Colonic mucosa (tissue), 4 donors: ENCODE measurements at regions not wholly inside any gene's neighbourhood (a gene's known extent, or its start where the extent isn't known, plus 50 kb on each side); places are given as distances from the start of the nearest gene placed in this dataset.
"Not testable (repeated sequence)": the region's sequence is repeated elsewhere in the genome, so short reads cannot be mapped to it uniquely, and the experiment has no call there.

Experiments
- DNase-seq: peaks from one replicate; pipeline ENCODE4 v3.0.0-alpha.2; 2020
- H3K27ac ChIP-seq: fragments of 200-600 bp; one replicate; pipeline ENCODE4 v1.8.0; 2021
- H3K27me3 ChIP-seq: fragments of 200-600 bp; one replicate; pipeline ENCODE4 v1.8.0; 2021
- H3K36me3 ChIP-seq: fragments of 200-600 bp; one replicate; pipeline ENCODE4 v1.8.0; 2021
- H3K4me1 ChIP-seq: fragments of 200-600 bp; one replicate; pipeline ENCODE4 v1.8.0; 2021; ENCODE audit warnings: mild to moderate bottlenecking
- H3K4me3 ChIP-seq: fragments of 200-600 bp; one replicate; pipeline ENCODE4 v1.8.0; 2021
- H3K9ac ChIP-seq, 2 donors: one replicate each; pipeline ENCODE4 v1.7.0; 2013; ENCODE audit warnings: control low read depth in 2 of 2, low read depth in 2 of 2, low read length in 2 of 2
- H3K9me3 ChIP-seq: fragments of 200-600 bp; one replicate; pipeline ENCODE4 v1.8.0; 2021
- CTCF ChIP-seq: fragments of 200-600 bp; IDR thresholded peaks from one replicate; pipeline ENCODE4 v1.8.0; 2022; ENCODE audit warnings: antibody characterized with exemption, mild to moderate bottlenecking
- intact Hi-C: fragments of 100-400 bp; cut with DNase I; formaldehyde crosslinking; loops from one replicate; pipeline ENCODE4 v1.14.1; 2022
- donor health status: healthy.
- donor health status: DM: no; HTN: no; CAD: no.
- donor health status: DM: no; HTN: no; CAD: no.

- TF ChIP-seq CTCF: no peak
- Histone ChIP-seq H3K27me3 (no peaks in the 10 kb centered on the region), H3K9me3 (no peaks in the 10 kb centered on the region), H3K27ac (no peak overlapping the region), H3K9ac (no peak overlapping the region), H3K4me1 (no peaks in the 10 kb centered on the region), H3K4me3 (no peak overlapping the region), H3K36me3 (no peaks in the 10 kb centered on the region)
- intact Hi-C loops: no loop called here
- peak; percentile 55 for DNase-seq
These were observed 450.4 kb downstream of the MIAT start for GRCh38 chr22:27107824-27108223.

GRCh38 chr22:27108425-27109114, 451.2 kb downstream of the MIAT start:
- H3K9ac ChIP-seq: no peak overlapping the region
- no peaks in the 10 kb centered on the region for H3K27me3 ChIP-seq
- TF ChIP-seq CTCF: no peak
- no peak overlapping the region for H3K27ac ChIP-seq
- no peaks in the 10 kb centered on the region for H3K4me1 ChIP-seq
- H3K4me3 ChIP-seq: no peak overlapping the region
- DNase-seq: no peak
- no peaks in the 10 kb centered on the region for H3K36me3 ChIP-seq
- intact Hi-C loops: no loop called here
- no peaks in the 10 kb centered on the region for H3K9me3 ChIP-seq

GRCh38 chr22:27109406-27109805, 452.0 kb downstream of the MIAT start:
- intact Hi-C loops, DNase-seq, H3K9ac ChIP-seq, H3K27ac ChIP-seq, H3K27me3 ChIP-seq, H3K36me3 ChIP-seq, H3K4me3 ChIP-seq, H3K4me1 ChIP-seq, H3K9me3 ChIP-seq: not testable (repeated sequence)

GRCh38 chr22:27110665-27111451, 453.5 kb downstream of the MIAT start:
- no peak for TF ChIP-seq CTCF
- Histone ChIP-seq H3K9ac (no peak overlapping the region), H3K27me3 (no peaks in the 10 kb centered on the region), H3K4me3 (no peak overlapping the region), H3K27ac (no peak overlapping the region), H3K9me3 (no peaks in the 10 kb centered on the region), H3K36me3 (no peaks in the 10 kb centered on the region), H3K4me1 (no peaks in the 10 kb centered on the region)
- intact Hi-C loops: no loop called here
- no peak for DNase-seq

GRCh38 chr22:27111796-27112672, 454.6 kb downstream of the MIAT start:
- H3K4me1 ChIP-seq: no peaks in the 10 kb centered on the region

More at GRCh38 chr22:27111796-27112672, 454.6 kb downstream of the MIAT start:
- intact Hi-C loops: no loop called here
- DNase-seq: no peak
- Histone ChIP-seq H3K27ac (no peak overlapping the region), H3K36me3 (no peaks in the 10 kb centered on the region), H3K9me3 (no peaks in the 10 kb centered on the region), H3K27me3 (no peaks in the 10 kb centered on the region), H3K4me3 (no peak overlapping the region), H3K9ac (no peak overlapping the region)
- no peak for TF ChIP-seq CTCF
